ENCODE measurements at regions not wholly inside any gene's neighbourhood (a gene's known extent, or its start where the extent isn't known, plus 50 kb on each side); places are given as distances from the start of the nearest gene placed in this dataset.

- no peaks in the 10 kb centered on the region for H3K4me1 Mint-ChIP-seq
- H3K4me3 Mint-ChIP-seq = no peak overlapping the region
- H3K27me3 Mint-ChIP-seq = no peaks in the 10 kb centered on the region
- H3K9me3 Mint-ChIP-seq = no peaks in the 10 kb centered on the region
- CTCF ChIA-PET = no interaction called here
- H3K27ac Mint-ChIP-seq = no peak overlapping the region
- H3K36me3 Mint-ChIP-seq = no peaks in the 10 kb centered on the region
- no peak for DNase-seq
These were observed 91.0 kb upstream of the PUM3 start for GRCh38 chr9:2934883-2935282.

- DNase-seq = no peak
- H3K27me3 Mint-ChIP-seq = no peaks in the 10 kb centered on the region
- no peaks in the 10 kb centered on the region for H3K4me1 Mint-ChIP-seq
- no peak overlapping the region for H3K4me3 Mint-ChIP-seq
- H3K36me3 Mint-ChIP-seq = no peaks in the 10 kb centered on the region
- no peaks in the 10 kb centered on the region for H3K9me3 Mint-ChIP-seq
- CTCF ChIA-PET = no interaction called here
- H3K27ac Mint-ChIP-seq = no peak overlapping the region
These were observed 90.4 kb upstream of the PUM3 start for GRCh38 chr9:2934241-2934650.

GRCh38 chr9:2933165-2934095 is 89.5 kb upstream of the PUM3 start:
- H3K36me3 Mint-ChIP-seq = no peaks in the 10 kb centered on the region
- no peaks in the 10 kb centered on the region for H3K4me1 Mint-ChIP-seq
- CTCF ChIA-PET = no interaction called here
- H3K27ac Mint-ChIP-seq = no peak overlapping the region
- H3K4me3 Mint-ChIP-seq = no peak overlapping the region
- H3K9me3 Mint-ChIP-seq = no peaks in the 10 kb centered on the region
- H3K27me3 Mint-ChIP-seq = no peaks in the 10 kb centered on the region
- no peak for DNase-seq

- DNase-seq = no peak
- Mint-ChIP-seq H3K4me1 (no peaks in the 10 kb centered on the region), H3K9me3 (no peaks in the 10 kb centered on the region), H3K36me3 (no peaks in the 10 kb centered on the region), H3K27ac (no peak overlapping the region), H3K4me3 (no peak overlapping the region), H3K27me3 (no peaks in the 10 kb centered on the region)
- CTCF ChIA-PET = no interaction called here
These were observed 84.5 kb upstream of the PUM3 start for GRCh38 chr9:2928411-2928810.

GRCh38 chr9:2925016-2925415 is 81.1 kb upstream of the PUM3 start:
- no peak overlapping the region for H3K27ac Mint-ChIP-seq
- H3K36me3 Mint-ChIP-seq = no peaks in the 10 kb centered on the region
- no peak for DNase-seq
- no peaks in the 10 kb centered on the region for H3K9me3 Mint-ChIP-seq
- no peak overlapping the region for H3K4me3 Mint-ChIP-seq
- H3K27me3 Mint-ChIP-seq = no peaks in the 10 kb centered on the region
- H3K4me1 Mint-ChIP-seq = no peaks in the 10 kb centered on the region
- CTCF ChIA-PET = no interaction called here

- Mint-ChIP-seq H3K9me3 (no peaks in the 10 kb centered on the region), H3K27me3 (peaks cover 1% of the 10 kb centered on the region), H3K4me1 (no peaks in the 10 kb centered on the region), H3K27ac (no peak overlapping the region), H3K4me3 (no peak overlapping the region), H3K36me3 (no peaks in the 10 kb centered on the region)
- no peak for DNase-seq
- CTCF ChIA-PET = no interaction called here
These were observed 80.5 kb upstream of the PUM3 start for GRCh38 chr9:2924380-2924768.

- peaks cover 3% of the 10 kb centered on the region for H3K27me3 Mint-ChIP-seq
- no peaks in the 10 kb centered on the region for H3K4me1 Mint-ChIP-seq
- no peaks in the 10 kb centered on the region for H3K9me3 Mint-ChIP-seq
- H3K27ac Mint-ChIP-seq = no peak overlapping the region
- CTCF ChIA-PET = no interaction called here
- H3K4me3 Mint-ChIP-seq = no peak overlapping the region
- DNase-seq = no peak
- no peaks in the 10 kb centered on the region for H3K36me3 Mint-ChIP-seq
These were observed 80.0 kb upstream of the PUM3 start for GRCh38 chr9:2923766-2924379.

DNA sequence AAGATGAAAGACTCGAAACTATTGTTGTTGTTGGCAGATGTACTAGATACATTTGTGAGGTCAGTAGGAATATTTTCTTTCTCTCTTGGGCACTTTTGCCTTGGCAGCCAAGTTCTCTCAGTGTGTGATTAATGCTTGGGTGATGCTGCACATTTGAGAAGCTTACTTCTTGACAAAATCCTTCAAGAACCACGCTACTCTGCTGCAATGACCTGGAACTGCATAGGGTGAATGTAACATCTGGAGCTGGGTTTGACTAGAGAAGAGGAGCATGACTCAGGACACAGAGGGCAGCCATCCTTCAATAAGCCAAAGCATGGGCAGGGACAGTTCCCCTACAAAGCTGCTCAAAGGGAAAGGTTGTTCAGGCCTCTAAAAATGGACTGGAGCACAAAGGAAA is 75.5 kb upstream of the PUM3 start:
- no peaks in the 10 kb centered on the region for H3K4me1 Mint-ChIP-seq
- H3K36me3 Mint-ChIP-seq = no peaks in the 10 kb centered on the region
- H3K4me3 Mint-ChIP-seq = no peak overlapping the region
- DNase-seq = no peak
- peaks cover 3% of the 10 kb centered on the region for H3K27me3 Mint-ChIP-seq
- H3K27ac Mint-ChIP-seq = no peak overlapping the region
- no peaks in the 10 kb centered on the region for H3K9me3 Mint-ChIP-seq
- CTCF ChIA-PET = no interaction called here

- Mint-ChIP-seq H3K27me3 (peaks cover 3% of the 10 kb centered on the region), H3K27ac (no peak overlapping the region), H3K4me3 (no peak overlapping the region), H3K4me1 (no peaks in the 10 kb centered on the region), H3K36me3 (no peaks in the 10 kb centered on the region), H3K9me3 (no peaks in the 10 kb centered on the region)
- no peak for DNase-seq
- CTCF ChIA-PET = no interaction called here
These were observed 72.6 kb upstream of the PUM3 start for GRCh38 chr9:2916382-2916985.

DNA sequence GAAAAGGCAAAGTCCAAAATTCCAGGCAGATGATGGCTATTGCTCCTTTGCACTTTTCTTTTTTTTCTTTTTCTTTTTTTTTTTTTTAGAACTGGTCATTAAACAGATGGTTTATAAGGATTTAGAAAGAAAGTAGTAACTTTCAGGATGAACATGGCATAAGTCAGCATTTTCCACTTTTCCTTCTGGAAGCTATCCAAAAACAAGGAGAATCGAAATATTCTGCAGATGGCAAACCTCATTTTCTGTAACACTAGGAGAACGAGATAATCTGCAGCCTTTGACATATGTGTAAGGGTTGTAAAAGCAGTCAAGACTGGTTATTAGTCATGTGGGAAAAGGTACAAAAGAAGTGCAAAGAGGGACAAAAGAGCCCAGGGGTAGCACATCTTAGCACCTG is 69.1 kb upstream of the PUM3 start:
- H3K27me3 Mint-ChIP-seq = no peaks in the 10 kb centered on the region
- H3K4me1 Mint-ChIP-seq = no peaks in the 10 kb centered on the region
- H3K4me3 Mint-ChIP-seq = no peak overlapping the region
- H3K9me3 Mint-ChIP-seq = no peaks in the 10 kb centered on the region
- CTCF ChIA-PET = no interaction called here
- no peak overlapping the region for H3K27ac Mint-ChIP-seq
- no peak for DNase-seq
- H3K36me3 Mint-ChIP-seq = no peaks in the 10 kb centered on the region

- no peaks in the 10 kb centered on the region for H3K27me3 Mint-ChIP-seq
- H3K36me3 Mint-ChIP-seq = no peaks in the 10 kb centered on the region
- H3K9me3 Mint-ChIP-seq = no peaks in the 10 kb centered on the region
- CTCF ChIA-PET = no interaction called here
- H3K4me3 Mint-ChIP-seq = no peak overlapping the region
- no peaks in the 10 kb centered on the region for H3K4me1 Mint-ChIP-seq
- no peak for DNase-seq
- no peak overlapping the region for H3K27ac Mint-ChIP-seq
These were observed 63.5 kb upstream of the PUM3 start for GRCh38 chr9:2907411-2907810.

GRCh38 chr9:2904242-2904930 is 60.5 kb upstream of the PUM3 start:
- H3K36me3 Mint-ChIP-seq = no peaks in the 10 kb centered on the region
- no peak overlapping the region for H3K27ac Mint-ChIP-seq
- DNase-seq = no peak
- H3K4me3 Mint-ChIP-seq = no peak overlapping the region
- H3K4me1 Mint-ChIP-seq = no peaks in the 10 kb centered on the region
- no peaks in the 10 kb centered on the region for H3K27me3 Mint-ChIP-seq
- no peaks in the 10 kb centered on the region for H3K9me3 Mint-ChIP-seq
- CTCF ChIA-PET = no interaction called here

All from activated naive CD4-positive, alpha-beta T cell treated with anti-CD3 and anti-CD28 coated beads, Interleukin-2, amount 10 ng/mL, durations not matched to agents 7 days and 5 days (primary cell).